K562 (cell line): ENCODE measurements at regions not wholly inside any gene's neighbourhood (a gene's known extent, or its start where the extent isn't known, plus 50 kb on each side); places are given as distances from the start of the nearest gene placed in this dataset.

Source experiments
- ATAC-seq: fragments of 200-7000 bp; cut with Tn5 transposase; 3 replicates; pipeline ENCODE4 v1.9.1; 2020; ENCODE audit warnings: moderate library complexity
- BruUV-seq: library from RNA; stranded (reverse); fragments of 400-500 nt; replicated peaks from 2 replicates; lab custom pipeline; 2021; lab: Mats Ljungman, UMichigan
- CTCF ChIA-PET: fragments of 300-600 bp; formaldehyde crosslinking; extraction: SDS; loops from one replicate; lab custom pipeline; 2021; ENCODE audit warnings: low intra/inter-chr PET ratio; lab: Yijun Ruan, JAX
- POLR2A ChIA-PET: fragments of 300-600, 350-650 bp; sonication (Branson Sonifier 250); formaldehyde crosslinking; extraction: SDS; loops from one replicate; lab custom pipeline; 2021; ENCODE audit warnings: antibody characterized with exemption, inconsistent platforms; lab: Yijun Ruan, JAX
- DNase-seq, 4 experiments: peaks; one replicate each; pipeline versions ENCODE4 v3.0.0 to v3.0.0-alpha.2; 2011 to 2018; ENCODE audit warnings: low spot score in 3 of 4, mixed read lengths in 3 of 4; ENCODE audit errors: extremely low read depth in 1 of 4
- FAIRE-seq: peaks from 2 replicates; lab custom pipeline; 2011; peaks lifted over from hg19 to GRCh38; lab: Jason Lieb, UNC
- H2AFZ ChIP-seq: 2 replicates; pipeline ENCODE4 v1.6.0; 2011; ENCODE audit warnings: low read depth, low read length, control low read depth, inconsistent platforms
- H3K27ac ChIP-seq: fragments of 200-600 bp; 3 replicates; pipeline ENCODE4 v1.8.0; 2011; ENCODE audit warnings: low read depth, mild to moderate bottlenecking, control low read depth, inconsistent platforms, low read length, moderate library complexity, mixed read lengths; ENCODE audit errors: extremely low read depth
- H3K27me3 ChIP-seq, 2 experiments: fragments of 300-600 bp in 1 of 2; 2 replicates in 1 of 2; 3 replicates in 1 of 2; pipeline versions ENCODE4 v1.6.0 to v1.8.0; 2011; ENCODE audit warnings: inconsistent platforms in 2 of 2, low read length in 2 of 2, mild to moderate bottlenecking in 1 of 2, mixed read lengths in 1 of 2, moderate library complexity in 1 of 2; ENCODE audit not compliant: control insufficient read depth in 2 of 2, insufficient read depth in 2 of 2
- H3K36me3 ChIP-seq: fragments of 300-600 bp; 3 replicates; pipeline ENCODE4 v1.8.0; 2011; ENCODE audit warnings: mild to moderate bottlenecking, low read length, inconsistent platforms; ENCODE audit not compliant: control insufficient read depth, insufficient read depth
- H3K4me1 ChIP-seq, 2 experiments: fragments of 200-600 bp in 1 of 2; replicated peaks in 1 of 2; 2 replicates in 1 of 2; 3 replicates in 1 of 2; pipeline versions ENCODE4 v1.5.1 to v1.8.0; 2011; ENCODE audit warnings: inconsistent platforms in 2 of 2, low read length in 2 of 2, mild to moderate bottlenecking in 1 of 2, mixed read lengths in 1 of 2, moderate library complexity in 1 of 2; ENCODE audit not compliant: control insufficient read depth in 2 of 2, insufficient read depth in 2 of 2
- H3K4me2 ChIP-seq: 2 replicates; pipeline ENCODE4 v1.6.1; 2011; ENCODE audit warnings: low read length, control low read depth, inconsistent platforms, mixed read lengths; ENCODE audit not compliant: insufficient read depth
- H3K4me3 ChIP-seq: fragments of 200-600 bp; sonication (generic), shearing (Covaris generic); 2 replicates; pipeline ENCODE4 v1.5.1; 2016; ENCODE audit warnings: control low read depth, inconsistent platforms
- H3K79me2 ChIP-seq: fragments of 200-600 bp; 3 replicates; pipeline ENCODE4 v1.8.0; 2011; ENCODE audit warnings: low read length, inconsistent platforms; ENCODE audit not compliant: control insufficient read depth, insufficient read depth
- H3K9ac ChIP-seq, 2 experiments: 2 replicates each; pipeline versions ENCODE4 v1.6.0 to v1.6.1; 2011; ENCODE audit warnings: low read depth in 2 of 2, low read length in 2 of 2, control low read depth in 1 of 2, inconsistent platforms in 1 of 2, mild to moderate bottlenecking in 1 of 2, mixed read lengths in 1 of 2; ENCODE audit not compliant: insufficient read depth in 1 of 2
- H3K9me1 ChIP-seq: one replicate; pipeline ENCODE4 v1.6.0; 2011; ENCODE audit warnings: inconsistent platforms, mild to moderate bottlenecking, low read length, moderate library complexity; ENCODE audit not compliant: control insufficient read depth, insufficient read depth
- H3K9me3 ChIP-seq: replicated peaks from 2 replicates; pipeline ENCODE4 v1.5.1; 2011; ENCODE audit warnings: low read depth, low read length, inconsistent platforms; ENCODE audit not compliant: control insufficient read depth, insufficient read depth
- H4K20me1 ChIP-seq: replicated peaks from 2 replicates; pipeline ENCODE4 v1.6.1; 2011; ENCODE audit warnings: low read length, inconsistent platforms, mixed read lengths; ENCODE audit not compliant: control insufficient read depth, insufficient read depth
- C11orf30 ChIP-seq: fragments of 450-650 bp; IDR thresholded peaks from 2 replicates; pipeline ENCODE4 v1.6.1; 2016; ENCODE audit warnings: low read depth, mild to moderate bottlenecking
- E2F8 ChIP-seq: fragments of 450-650 bp; IDR thresholded peaks from 2 replicates; pipeline ENCODE4 v1.7.1; 2018; ENCODE audit warnings: mild to moderate bottlenecking, low read depth; ENCODE audit not compliant: partially characterized antibody
- MAFF ChIP-seq: IDR thresholded peaks from 2 replicates; pipeline ENCODE4 v1.6.1; 2012; ENCODE audit warnings: low read length, improper control_type of control experiment
- MAFK ChIP-seq: IDR thresholded peaks from 2 replicates; pipeline ENCODE4 v1.6.1; 2011; ENCODE audit warnings: low read length, improper control_type of control experiment
- NFRKB ChIP-seq: fragments of 450-650 bp; IDR thresholded peaks from 2 replicates; pipeline ENCODE4 v1.6.1; 2016; ENCODE audit warnings: low read depth
- TEAD2 ChIP-seq: fragments of 450-650 bp; IDR thresholded peaks from 2 replicates; pipeline ENCODE4 v1.6.1; 2016; ENCODE audit warnings: missing genetic modification characterization, control low read depth, missing compliant biosample characterization
- TRIM25 ChIP-seq: fragments of 450-650 bp; IDR thresholded peaks from 2 replicates; pipeline ENCODE4 v1.7.0; 2016; ENCODE audit warnings: borderline replicate concordance
- ZNF232 ChIP-seq: sonication (generic); formaldehyde crosslinking; IDR thresholded peaks from 2 replicates; pipeline ENCODE4 v1.8.0; 2022; ENCODE audit warnings: mild to moderate bottlenecking, missing genetic modification reagents
- ZNF253 ChIP-seq: fragments of 250-450 bp; sonication (Bioruptor Pico); conservative IDR thresholded peaks from 2 replicates; pipeline ENCODE4 v1.6.1; 2021; ENCODE audit warnings: mild to moderate bottlenecking
- ZNF282 ChIP-seq: sonication (generic); formaldehyde crosslinking; IDR thresholded peaks from 2 replicates; pipeline ENCODE4 v1.8.1; 2023; ENCODE audit warnings: missing genetic modification reagents
- ZNF77 ChIP-seq: fragments of 250-450 bp; sonication (Bioruptor Pico); IDR thresholded peaks from 2 replicates; pipeline ENCODE4 v1.5.0; 2020
- WGBS: fragments of 100-300 bp; shearing (Covaris generic); methylation state at CpG from one replicate; pipeline ENCODE4 v1.1.6; 2016; ENCODE audit warnings: low coverage, mixed read lengths; ENCODE audit not compliant: insufficient coverage; ENCODE audit errors: missing lambda C conversion rate; 5-methylcytosine and 5-hydroxymethylcytosine counted together
- in situ Hi-C: fragments of 300-500 bp; cut with MboI; formaldehyde crosslinking; loops from 4 replicates; pipeline ENCODE4 v1.15.0; 2018; ENCODE audit warnings: inconsistent platforms, mixed read lengths
- intact Hi-C: fragments of 100-400 bp; cut with micrococcal nuclease; formaldehyde crosslinking; loops from 2 replicates; pipeline ENCODE4 v1.14.2; 2022
- TF ChIP-seq, protein P1 (sequence below), 2 experiments: fragments of 450-650 bp in 1 of 2; sonication (generic) in 1 of 2; formaldehyde crosslinking; conservative IDR thresholded peaks; 2 replicates each; pipeline versions ENCODE4 v1.4.0 to v1.8.1; 2020 to 2022; ENCODE audit warnings: mild to moderate bottlenecking in 1 of 2, missing genetic modification reagents in 1 of 2

DNA sequence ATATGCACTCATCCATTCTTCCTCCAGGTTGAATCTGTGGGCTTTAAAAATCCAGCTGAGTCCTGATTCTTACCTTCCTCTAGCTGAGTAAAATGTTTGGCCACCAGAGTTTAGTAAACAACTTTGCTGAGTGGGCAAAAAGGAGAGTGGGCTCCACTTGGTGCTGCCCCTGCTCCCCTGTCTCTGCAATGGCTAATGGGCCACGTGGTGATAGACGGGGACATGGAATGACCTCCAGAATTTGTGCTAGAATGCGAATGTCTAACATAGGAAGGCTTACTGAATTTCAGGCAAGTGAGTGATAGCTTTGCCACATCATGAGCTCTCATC lies 137.3 kb upstream of the CES5A start:
- H2AFZ ChIP-seq = no peak overlapping the region
- no peaks in the 10 kb centered on the region for H3K36me3 ChIP-seq
- H3K79me2 ChIP-seq = no peaks in the 10 kb centered on the region
- ChIA-PET POLR2A (no interaction called here), CTCF (no interaction called here)
- BruUV-seq = no TSS peak
- in situ Hi-C loops (no loop called here), intact Hi-C loops (no loop called here)
- no peak overlapping the region for H3K9ac ChIP-seq
- no peak for FAIRE-seq
- H3K9me1 ChIP-seq = no peaks in the 10 kb centered on the region
- H3K4me2 ChIP-seq = no peak overlapping the region
- H3K27ac ChIP-seq = no peak overlapping the region
- 0% methylated on average over 3 of the region's 3 CpGs for WGBS
- no peaks in the 10 kb centered on the region for H3K4me1 ChIP-seq
- no peak for DNase-seq
- TF ChIP-seq C11orf30 (peak; percentile 35; the same call in 1 of the 2 replicates), MAFK (peak; percentile 41), ZNF253 (CRISPR knock-in tag) (no peak), MAFF (peak; percentile 44)
- no peaks in the 10 kb centered on the region for H3K9me3 ChIP-seq
- ATAC-seq = no peak
- H4K20me1 ChIP-seq = no peaks in the 10 kb centered on the region
- H3K27me3 ChIP-seq = peaks cover 0 to 4% of the 10 kb centered on the region in 2 experiments; a peak in 1 of 5 replicates
- no peak overlapping the region for H3K4me3 ChIP-seq

DNA sequence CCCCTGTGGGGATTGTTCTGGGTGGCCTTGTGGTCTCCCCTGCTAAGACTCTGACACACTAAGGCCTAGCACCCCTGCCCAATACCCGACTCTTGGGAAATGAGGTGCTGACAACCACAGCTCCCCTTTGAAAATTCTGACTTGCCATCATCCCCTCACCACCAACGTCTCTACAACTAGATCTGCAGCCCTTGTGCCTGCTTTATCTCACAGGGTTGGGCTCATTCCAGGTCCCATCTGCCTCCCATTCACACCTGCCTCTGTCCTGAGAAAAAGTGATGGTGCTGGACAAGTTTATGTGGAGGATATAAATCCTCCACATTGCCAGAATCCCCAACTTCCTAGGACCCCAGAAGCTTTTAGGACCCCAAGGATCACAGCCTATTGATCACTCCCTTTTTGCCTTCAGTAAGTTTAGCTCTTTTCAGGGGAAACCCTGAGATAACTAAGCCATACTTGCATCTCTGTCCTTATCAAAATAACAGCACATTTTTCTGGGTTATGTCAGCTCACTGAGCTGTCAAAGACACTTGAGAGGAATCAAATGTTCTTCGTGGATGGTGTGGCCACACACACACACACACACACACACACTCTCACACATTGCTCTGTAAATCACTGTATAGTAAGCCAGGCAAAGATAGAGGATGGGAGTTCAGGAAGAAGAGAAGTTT lies 136.8 kb upstream of the CES5A start:
- Histone ChIP-seq H3K36me3 (no peaks in the 10 kb centered on the region), H3K9me3 (no peaks in the 10 kb centered on the region), H3K27ac (no peak overlapping the region), H3K27me3 (peaks cover 0 to 4% of the 10 kb centered on the region in 2 experiments; a peak in 1 of 5 replicates), H3K4me3 (no peak overlapping the region), H3K4me2 (no peak overlapping the region), H3K9me1 (no peaks in the 10 kb centered on the region), H3K9ac (no peak overlapping the region), H2AFZ (no peak overlapping the region), H3K4me1 (no peaks in the 10 kb centered on the region), H3K79me2 (no peaks in the 10 kb centered on the region), H4K20me1 (no peaks in the 10 kb centered on the region)
- intact Hi-C loops (no loop called here), in situ Hi-C loops (no loop called here)
- no peak for DNase-seq
- BruUV-seq = no TSS peak
- ChIA-PET CTCF (no interaction called here), POLR2A (no interaction called here)
- WGBS = 7% methylated on average over 3 of the region's 3 CpGs
- ATAC-seq = no peak
- no peak for FAIRE-seq
- TF ChIP-seq, protein P1, sequence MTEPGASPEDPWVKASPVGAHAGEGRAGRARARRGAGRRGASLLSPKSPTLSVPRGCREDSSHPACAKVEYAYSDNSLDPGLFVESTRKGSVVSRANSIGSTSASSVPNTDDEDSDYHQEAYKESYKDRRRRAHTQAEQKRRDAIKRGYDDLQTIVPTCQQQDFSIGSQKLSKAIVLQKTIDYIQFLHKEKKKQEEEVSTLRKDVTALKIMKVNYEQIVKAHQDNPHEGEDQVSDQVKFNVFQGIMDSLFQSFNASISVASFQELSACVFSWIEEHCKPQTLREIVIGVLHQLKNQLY (CRISPR knock-in tag; conservative IDR thresholded peaks at IDR 0.05) = no peak
- TF ChIP-seq ZNF282 = no peak
- no peak for TF ChIP-seq E2F8
- TF ChIP-seq TRIM25 = no peak
- TF ChIP-seq ZNF232 (CRISPR knock-in tag) = no peak
- no peak for TF ChIP-seq NFRKB
- no peak for TF ChIP-seq TEAD2 (tag)
- TF ChIP-seq ZNF77 (CRISPR knock-in tag) = no peak
